GM19023 (cell line): ENCODE measurements at regions not wholly inside any gene's neighbourhood (a gene's known extent, or its start where the extent isn't known, plus 50 kb on each side); places are given as distances from the start of the nearest gene placed in this dataset.
"Not testable (repeated sequence)": the region's sequence is repeated elsewhere in the genome, so short reads cannot be mapped to it uniquely, and the experiment has no call there.

Experiments used
- ATAC-seq: cut with Tn5 transposase; IDR thresholded peaks from one replicate; pipeline ENCODE4 v1.9.1; 2021; ENCODE audit warnings: mild to moderate bottlenecking, moderate library complexity; ENCODE audit not compliant: unreplicated experiment

DNA sequence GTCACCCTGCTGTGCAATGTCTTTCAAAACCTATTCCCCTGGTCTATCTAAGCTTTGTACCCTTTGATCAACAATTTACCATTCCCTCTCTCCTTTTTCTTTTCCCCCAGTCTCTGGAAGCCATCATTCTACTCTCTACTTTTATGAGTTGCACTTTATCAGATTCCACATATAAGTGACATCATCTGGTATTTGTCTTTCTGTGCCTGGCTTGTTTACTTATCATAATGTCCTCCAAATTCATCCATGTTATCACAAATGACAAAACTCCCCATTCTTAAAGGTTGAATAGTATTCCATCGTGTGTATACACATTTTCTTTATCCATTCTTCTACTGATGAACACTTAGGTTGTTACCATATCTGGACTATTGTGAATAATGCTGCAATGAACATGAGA, 344.2 kb upstream of the CCNH start:
- no peak for ATAC-seq

DNA sequence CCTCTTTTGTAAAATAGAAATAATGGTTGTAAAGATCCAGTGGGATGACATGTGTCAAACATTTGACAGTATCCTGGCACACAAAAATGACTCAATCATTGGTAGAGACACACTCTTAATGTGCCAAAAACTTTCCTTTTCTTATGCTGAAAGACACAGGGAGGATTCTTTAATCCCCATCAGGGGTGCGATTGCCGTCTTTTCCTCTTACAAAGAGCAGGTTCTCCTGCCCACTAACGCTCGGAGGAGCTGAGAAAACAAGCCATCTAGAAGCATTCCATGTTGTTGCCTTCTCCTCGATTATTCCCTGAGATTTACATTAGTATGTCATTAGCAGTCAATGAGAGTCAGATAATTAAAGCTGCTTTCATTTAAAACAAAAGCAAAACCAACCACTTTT, 342.6 kb upstream of the CCNH start:
- ATAC-seq, result no peak

DNA sequence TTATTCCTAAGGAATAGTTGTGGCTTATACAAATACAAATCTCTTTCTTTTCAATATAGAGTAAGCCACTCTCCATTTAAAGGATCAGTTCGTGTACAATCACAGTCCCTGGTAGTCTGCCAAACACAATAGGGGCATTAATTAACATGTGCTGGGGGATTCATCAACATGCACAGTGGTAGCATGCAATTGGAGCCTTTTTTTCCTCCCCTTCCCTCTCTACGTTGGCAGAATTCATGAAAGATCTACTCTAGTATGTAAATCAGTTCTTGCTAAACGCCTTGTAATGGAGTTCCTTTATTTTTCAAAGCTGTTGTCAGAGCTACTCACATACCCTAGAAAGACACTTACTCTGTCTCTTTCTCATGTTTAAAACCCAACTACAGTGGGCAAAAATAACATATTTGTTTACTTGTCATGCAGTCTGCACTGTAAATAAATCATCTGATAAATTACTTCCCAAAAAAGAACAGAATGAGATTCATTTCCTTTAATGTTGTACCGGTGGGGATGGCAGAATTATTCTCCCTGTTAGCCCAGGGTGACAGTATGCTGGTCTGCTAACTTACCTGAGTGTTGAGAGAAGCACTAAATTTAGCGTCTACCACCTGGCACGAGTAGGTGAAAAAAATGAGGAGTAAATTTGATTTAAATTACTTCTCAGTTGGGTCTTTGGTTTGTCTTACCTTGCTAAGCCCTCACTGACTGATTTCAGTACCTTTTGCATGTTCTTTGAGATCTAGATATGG, 341.5 kb upstream of the CCNH start:
- ATAC-seq, result no peak

DNA sequence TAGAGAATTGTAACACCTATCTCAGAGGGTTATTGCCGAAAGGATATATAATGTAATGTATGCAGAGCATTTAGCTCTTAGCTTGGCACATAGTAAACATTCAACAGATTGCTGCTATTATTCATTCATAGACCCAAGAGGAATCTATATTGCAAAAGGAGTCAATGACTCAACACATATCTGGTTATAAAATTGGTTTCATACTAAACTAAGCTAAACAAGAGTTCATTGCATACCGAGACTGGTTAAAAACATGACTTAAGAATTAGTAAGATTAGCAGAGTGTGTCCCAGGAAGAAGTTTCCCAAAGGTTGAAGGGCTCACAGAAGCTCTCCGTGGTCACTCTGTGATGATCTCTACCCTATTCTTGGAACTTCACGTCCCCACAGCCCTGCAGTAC, 339.6 kb upstream of the CCNH start:
- ATAC-seq, result no peak

DNA sequence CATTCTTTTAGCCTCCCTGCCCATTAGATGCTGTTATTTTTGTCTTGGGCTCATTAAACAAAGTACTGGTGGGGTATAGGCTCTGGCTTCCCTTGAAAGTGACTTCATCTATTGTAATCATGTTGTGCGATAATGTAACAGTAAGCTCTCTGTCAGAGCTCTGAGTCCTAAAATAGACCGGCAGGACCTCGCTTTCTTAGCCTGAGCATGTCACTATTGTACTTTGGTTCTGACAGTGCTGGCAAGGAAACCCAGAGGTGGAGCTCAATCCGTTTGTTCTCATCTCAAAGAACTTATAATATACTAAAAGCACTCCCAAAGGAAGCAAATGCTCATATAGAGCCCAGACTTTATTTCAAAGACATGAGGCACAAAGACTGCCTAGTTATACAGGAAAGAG, 339.1 kb upstream of the CCNH start:
- ATAC-seq, result no peak

DNA sequence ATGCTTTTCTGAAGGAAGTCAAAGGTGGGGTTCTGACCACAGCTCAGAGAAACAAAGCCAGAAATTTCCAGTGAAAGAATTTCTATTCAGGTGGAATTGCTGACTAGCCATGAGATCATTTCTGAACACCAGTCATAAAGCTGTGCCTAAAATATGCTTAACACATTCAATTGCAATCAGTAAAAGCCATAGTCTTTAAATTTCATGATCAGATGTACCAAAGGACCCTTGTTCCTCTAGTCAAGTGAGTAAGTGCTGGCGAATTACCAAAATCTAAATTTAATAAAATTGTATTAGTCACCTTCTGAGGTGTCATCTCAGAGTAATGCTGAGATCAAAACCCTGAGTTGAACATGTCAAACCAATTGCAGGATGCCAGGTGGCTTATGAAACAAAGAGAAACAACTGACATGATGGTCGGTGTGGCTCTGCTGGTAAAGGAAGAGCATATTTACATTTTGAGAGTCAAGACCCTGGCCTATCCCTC, 334.2 kb upstream of the CCNH start:
- no peak for ATAC-seq

DNA sequence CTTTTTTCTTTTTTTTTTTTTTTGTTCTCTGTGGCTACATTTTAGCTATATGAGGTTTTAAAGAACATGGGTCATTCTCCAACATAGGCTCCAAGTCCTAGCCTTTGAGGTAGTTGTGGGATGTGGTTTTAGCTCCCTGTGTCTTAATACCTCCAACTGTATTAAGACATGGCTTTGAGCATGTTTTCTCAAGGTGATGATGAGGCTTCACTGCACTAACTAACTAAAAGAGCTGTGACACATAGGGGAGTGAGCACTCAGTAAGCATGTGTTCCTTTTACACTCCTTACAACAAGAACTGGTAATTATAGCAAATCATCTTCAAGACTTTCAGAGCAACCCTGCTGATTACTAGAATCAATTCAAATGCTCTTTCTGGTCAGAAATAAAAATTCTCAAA, 333.6 kb upstream of the CCNH start:
- no peak for ATAC-seq

DNA sequence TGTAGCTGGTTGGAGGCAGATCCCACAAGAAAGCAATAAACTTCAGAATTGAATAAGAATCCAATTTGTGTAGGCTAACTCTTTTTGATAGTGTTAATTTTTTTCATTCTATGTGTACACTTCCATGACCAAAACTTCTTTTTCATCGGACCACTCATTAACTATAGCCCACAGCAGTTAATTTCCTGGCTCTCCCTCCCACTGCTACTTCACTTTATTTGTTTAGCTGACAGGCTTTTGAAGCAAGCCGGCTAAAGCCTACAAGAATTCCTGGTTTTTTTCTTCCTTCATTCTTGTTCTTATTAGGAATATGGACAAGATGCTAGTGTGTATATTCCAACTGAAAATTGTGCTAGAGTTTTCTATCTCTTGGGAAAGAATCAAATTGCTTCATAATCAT, 329.2 kb upstream of the CCNH start:
- ATAC-seq, result no peak

DNA sequence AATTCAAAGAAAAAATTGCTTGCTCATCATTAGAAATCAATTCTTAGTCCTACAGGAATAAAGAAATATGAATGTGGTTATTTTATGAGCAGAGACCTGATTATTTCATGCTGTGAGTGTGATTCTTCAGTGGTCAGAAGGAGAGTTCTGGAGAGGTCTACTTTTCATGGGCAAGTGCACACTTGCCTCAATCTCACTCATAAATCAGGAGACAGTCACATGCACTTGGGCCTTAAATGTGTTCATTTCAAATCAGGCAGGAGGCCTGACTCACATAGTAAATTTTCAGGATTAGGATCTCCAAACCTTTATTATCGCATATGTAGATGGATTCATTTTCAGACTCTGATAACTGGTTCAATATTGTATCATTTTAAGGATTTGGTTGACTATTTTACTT, 323.2 kb upstream of the CCNH start:
- ATAC-seq, result no peak

DNA sequence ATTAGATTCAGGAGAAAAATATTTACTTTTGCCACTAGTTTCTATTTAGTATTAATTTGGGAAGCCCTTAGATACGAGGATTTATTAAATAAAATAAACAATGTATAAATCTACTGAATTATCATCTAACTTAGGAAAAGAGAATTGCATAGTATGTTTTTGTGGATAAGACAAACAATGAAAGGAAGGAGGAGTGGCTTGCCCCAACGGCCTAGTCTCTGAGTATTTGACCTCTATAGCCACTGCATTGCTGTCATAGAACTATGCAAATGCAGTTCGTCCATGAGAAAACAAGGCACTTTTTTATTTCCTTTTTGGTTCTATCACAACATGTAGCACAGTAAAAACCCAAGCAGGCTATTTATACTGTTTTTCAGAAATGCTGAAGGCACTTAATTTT, 321.2 kb upstream of the CCNH start:
- no peak for ATAC-seq

DNA sequence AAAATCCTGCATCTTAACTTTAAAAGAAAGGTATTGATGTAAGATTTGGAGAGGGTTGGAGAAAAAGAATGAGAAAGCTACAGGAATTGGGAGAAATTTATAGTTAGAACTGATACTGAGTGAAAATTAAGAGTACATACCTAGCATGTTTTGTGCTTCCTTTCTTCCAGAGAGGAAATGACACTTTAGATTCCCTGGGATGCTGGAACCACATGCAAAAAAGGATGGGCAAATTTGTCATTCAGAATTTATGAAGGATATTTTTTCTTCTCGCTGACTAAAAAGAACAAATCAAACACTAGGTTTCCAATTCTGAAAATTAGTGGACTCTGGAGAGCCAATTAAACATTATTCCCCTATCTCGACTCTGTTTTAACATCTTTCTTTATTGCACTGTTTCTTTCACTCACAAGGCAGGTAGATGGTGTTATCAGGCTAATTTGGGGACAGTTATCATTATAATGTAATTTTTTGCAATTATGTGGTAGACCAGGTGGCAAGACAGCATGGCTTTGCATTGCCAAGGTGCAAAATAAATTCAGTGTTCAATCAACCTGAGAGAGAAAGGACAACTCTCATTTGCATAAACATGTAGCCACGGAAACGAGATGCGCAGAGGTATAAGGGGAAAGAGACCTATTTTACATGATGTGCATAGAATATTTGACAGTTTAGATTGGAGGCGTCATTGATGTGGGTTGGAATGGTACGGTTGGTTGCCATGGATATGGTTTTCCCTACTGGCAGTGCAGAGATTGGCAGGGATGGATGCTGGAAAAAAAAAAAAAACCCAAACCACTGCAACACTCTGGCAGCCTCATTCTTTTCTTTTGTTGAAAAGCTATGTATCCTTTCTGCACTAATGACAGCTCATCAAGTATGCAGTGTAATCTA, 320.4 kb upstream of the CCNH start:
- ATAC-seq, result no peak

DNA sequence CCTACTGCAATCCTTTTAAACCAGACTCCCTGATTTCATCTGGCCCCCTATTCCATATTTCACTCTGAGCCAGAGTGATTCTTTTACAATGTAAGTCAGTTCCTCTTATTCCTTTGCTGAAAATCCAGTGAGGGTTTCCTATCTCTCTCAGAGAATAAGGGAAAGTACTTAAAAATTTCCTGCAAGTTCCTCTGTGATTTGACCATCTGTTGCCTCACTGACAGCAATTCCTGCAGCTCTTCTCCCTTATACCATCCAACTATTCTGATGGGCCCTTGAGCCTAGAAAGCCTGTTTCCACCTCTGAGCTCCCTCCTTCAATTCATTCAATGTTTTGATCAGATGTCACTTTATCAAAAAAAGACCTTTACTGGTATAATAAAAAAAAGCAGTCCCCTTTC, 317.1 kb upstream of the CCNH start:
- ATAC-seq, result no peak

DNA sequence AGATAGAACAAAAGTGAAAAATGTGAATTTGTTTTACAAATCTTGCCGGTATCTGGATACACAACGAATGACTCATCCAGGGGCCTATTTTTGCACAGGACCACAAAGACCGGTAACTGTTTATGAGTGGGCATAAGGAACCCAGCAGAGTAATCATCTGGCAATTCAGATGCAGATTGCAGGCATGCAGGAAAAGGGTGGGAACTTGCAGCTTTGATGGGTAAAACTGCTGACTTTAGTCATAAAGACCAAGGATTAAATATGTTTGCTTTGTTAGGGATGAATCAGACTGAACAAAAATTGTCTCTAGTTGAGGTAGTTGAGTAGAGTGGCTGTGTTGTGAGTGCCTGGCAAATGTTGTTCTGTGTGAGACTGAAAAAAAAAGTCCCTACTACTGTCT, 309.6 kb upstream of the CCNH start:
- no peak for ATAC-seq

DNA sequence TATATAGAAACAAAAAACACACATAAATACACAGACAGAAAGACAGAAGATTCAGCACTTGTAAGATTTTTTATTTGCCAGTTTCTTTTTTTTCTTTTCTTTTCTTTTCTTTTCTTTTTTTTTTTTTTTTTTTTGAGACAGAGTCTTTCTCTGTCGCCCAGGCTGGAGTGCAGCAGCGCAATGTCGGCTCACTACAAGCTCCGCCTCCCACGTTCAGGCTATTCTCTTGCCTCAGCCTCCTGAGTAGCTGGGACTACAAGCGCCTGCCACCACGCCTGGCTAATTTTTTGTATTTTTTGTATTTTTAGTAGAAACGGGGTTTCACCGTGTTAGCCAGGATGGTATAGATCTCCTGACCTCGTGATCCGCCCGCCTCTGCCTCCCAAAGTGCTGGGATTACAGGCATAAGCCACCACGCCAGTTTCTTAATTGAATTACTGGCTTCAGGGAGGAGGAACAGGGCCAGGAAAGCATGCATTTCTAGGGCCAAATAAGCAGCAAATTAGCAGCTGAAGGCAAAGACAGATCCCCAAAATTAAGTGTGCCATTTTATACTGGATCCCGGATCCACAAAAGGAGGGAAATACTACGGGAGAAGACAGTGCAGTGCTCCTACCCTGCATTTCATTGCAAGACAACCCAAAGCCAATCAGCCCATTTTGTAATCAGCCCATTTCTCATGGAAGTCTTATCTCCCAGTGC, 305.6 kb upstream of the CCNH start:
- not testable (repeated sequence) for ATAC-seq

DNA sequence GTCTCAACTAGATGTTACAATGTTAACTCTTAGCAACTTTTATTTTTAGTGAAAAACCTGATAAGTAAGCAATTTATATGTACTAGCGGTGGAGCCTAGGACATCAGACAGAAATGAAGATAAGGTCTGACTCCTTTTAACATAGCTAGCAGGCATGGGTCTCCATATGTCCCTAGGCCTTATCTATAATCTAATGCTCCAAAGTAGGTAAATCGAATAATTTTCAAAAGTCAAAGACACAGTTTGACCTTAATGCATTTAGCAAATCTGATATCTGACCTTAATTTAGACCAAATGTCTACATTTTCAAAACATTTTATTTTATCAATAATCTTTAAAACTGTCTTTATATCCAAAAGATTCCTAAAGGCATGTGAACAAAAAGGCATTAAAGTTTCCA, 305.0 kb upstream of the CCNH start:
- no peak for ATAC-seq

DNA sequence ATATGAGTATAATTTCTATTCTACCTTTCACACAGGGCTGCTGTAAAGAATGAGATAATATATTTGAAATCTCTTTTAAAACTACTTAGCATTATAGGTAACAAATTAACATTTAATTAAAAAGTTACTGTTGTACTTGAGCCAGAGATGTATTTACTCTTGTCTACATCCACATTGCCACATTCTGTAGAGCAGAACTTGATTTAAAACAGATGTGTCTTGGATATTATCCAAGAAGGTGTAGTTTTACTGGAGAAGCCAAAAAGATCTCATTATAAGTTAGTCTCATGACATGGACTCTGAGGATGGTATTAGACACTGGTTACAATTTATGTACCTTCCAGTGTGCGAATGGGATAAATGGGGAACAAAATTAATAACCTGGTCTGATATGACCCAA, 293.1 kb upstream of the CCNH start:
- ATAC-seq, result no peak

DNA sequence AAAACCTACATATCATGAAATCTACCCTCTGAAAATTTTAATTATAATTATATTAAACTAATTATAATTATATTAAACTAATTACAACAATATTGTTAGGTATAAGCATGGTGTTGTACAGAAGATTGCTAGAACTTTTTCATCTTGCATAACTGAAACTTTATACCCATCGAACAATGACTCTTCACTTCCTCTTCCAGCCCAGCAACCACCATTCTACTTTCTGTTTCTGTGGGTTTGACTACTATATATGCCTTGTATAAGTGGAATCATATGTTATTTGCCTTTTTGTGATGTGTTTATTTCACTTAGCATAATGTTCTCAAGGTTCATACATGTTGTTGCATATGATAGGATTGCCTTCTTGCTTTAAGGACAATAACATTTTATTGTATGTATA, 274.2 kb upstream of the CCNH start:
- ATAC-seq, result peak; percentile 77

DNA sequence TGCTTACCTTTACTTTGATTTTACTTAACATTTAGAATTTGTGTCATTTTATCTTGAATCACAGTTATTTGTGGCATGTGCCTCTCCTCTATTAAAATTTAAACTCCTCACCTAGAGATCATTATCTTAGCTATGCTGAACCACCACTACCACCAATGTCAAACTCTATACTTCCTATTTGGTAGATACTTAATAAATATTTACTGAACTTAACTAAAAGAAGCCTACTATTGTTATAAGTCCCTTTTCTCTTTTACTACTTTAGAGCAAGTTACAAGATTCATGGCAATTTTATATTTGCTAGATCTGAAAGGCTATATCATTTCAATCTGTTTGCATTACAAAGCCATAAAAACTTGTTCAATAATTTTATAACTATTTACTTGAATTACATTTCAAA, 273.3 kb upstream of the CCNH start:
- no peak for ATAC-seq

DNA sequence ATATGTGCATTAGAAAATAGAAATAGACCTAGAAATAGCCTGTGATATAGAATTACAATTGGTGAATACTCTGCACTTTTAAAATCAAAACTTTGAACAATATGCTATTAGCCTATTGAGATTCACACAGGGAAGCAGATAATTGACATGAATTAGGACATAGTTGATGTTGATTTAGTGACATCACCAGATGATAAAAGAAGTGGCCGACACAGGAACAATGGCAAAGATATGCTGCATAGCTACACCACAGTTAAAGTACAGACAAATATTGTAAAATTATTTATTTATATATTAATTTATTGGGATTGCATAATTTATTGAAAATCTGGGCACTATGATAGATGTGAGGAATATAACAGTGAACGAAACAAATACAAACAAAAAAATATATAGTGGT, 261.5 kb upstream of the CCNH start:
- no peak for ATAC-seq

DNA sequence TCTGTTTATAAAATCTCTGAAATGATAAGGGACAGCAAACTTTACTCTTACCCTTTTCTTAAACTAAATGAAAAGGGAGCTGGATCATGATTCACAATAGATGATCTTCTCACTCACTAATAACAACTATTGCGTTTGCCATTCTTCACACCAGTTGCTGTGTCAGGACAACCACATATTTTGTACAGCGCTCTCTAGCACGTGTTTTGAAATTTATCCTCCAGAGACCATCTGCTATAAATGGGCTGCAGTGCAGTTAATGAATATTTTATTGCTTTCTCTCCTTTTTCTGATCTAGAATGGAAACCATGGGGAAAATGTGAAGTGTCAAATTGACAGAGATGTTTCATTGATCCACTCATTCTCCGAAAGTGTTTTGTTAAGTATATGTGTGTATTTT, 258.4 kb upstream of the CCNH start:
- ATAC-seq, result no peak

DNA sequence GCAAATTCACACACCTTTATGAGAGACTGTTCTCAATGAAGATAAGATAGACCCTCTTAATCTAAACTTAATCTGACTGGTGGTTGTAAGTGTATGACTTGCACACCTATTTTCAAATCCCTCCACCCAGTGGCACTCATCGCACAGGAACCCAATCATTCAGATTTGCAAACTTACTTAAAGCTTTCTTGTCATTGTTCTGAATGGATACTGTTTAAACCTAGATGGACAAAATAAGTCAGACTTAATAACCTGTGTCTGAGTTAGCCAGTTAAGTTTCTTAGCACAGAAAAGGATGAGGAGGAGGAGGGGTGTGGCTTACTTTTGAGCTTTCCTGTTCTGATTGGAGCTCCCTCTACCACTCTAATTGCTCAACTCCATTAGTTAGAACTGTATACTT, 252.4 kb upstream of the CCNH start:
- no peak for ATAC-seq
